ENCODE measurements at regions not wholly inside any gene's neighbourhood (a gene's known extent, or its start where the extent isn't known, plus 50 kb on each side); places are given as distances from the start of the nearest gene placed in this dataset.

DNA sequence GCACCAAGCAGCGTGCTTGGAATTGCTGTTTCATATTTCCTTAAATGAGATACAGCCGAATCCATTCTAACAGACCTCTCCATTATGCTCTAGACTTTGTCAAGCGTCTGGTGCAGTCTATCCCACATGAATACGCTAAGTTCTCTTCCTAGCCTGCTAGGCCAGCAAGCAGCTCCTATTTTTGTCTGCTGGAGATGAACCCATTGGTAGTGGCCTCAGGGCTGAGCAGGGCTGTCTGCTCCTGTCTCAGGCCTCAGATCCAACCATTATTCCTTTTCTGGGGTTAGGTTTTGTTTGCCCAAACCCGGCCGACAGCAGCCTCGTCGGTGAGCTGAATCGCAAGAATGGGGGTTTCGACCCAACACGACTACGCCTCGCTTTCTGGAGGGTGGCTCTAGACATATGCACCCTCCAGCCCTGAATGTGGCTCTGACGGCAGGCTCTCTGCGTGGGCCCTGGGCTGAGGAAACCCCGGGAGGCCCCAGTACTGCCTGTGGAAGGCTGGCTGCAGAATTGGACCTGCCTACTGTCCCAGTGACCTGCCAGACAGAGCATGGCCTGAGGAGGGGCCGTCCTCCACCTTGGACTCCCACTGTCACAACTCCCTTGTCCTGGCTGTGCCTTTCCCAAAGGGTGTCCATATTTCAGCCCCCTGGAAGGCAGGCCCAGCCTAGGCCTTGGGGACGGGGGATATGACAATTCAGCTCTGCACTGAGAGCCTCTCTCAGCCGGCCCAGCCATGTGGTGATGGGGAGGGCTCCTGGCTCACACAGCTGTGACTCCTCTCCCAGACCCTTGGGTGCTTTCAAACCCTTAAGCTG, 267.9 kb upstream of the TCERG1L start:
- no peaks in the 10 kb centered on the region for H3F3A ChIP-seq (ENCODE audit: insufficient read depth, low read length, poor library complexity, severe bottlenecking)
- no peaks in the 10 kb centered on the region for H3K36me3 ChIP-seq (ENCODE audit: insufficient read depth, low read length)
- no peaks in the 10 kb centered on the region for H4K20me1 ChIP-seq (ENCODE audit: insufficient read depth)
- H3K27ac ChIP-seq (ENCODE audit: low read length), result no peak overlapping the region
- no peaks in the 10 kb centered on the region for H3K9me2 ChIP-seq (ENCODE audit: insufficient read depth, low read length)
- no peaks in the 10 kb centered on the region for H3K9me3 ChIP-seq (ENCODE audit: low read length)
- H3K4me3 ChIP-seq (ENCODE audit: low read length), result no peak overlapping the region
- H2AFZ ChIP-seq (ENCODE audit: low read depth, low read length), result no peak overlapping the region
- no peak for TF ChIP-seq EP300 (conservative IDR thresholded peaks at IDR 0.05; ENCODE audit: poor library complexity, severe bottlenecking)
- H3K4me2 ChIP-seq (ENCODE audit: low read length), result no peak overlapping the region
- no peaks in the 10 kb centered on the region for H3K79me2 ChIP-seq (replicated peaks; ENCODE audit: insufficient read depth, low read length)
- H3K9ac ChIP-seq (ENCODE audit: low read length), result no peak overlapping the region
- no peaks in the 10 kb centered on the region for H3K27me3 ChIP-seq (ENCODE audit: insufficient read depth, low read depth, low read length)

DNA sequence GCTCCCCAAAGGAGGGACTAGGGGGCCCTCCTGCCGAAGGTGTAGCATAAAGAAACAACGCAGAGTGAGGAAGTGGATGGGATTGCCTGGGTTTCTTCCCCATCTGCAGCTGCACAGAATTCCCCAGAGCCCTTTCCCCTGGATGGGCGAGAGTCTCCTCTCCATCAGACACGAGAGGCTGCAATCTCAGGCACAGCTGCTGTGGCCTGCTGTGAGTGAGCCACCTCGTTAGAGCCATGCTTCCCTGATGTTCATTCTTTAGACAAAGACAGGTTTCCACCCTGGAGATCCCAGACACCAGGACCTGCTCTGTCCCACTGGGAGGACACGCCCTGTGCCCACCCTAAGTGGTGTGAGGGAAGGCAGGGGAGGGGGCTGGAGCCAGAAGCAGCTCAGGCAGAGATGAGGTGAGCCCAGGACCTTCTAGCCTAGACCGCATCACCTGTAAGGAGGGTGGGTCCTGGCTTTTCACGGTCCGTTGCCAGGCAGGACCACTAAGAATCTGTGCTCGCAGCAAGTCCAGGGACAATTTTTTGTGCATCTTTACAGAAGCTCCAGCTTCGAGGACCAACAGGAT, 268.6 kb upstream of the TCERG1L start:
- no peaks in the 10 kb centered on the region for H4K20me1 ChIP-seq (ENCODE audit: insufficient read depth)
- H3K27ac ChIP-seq (ENCODE audit: low read length), result no peak overlapping the region
- TF ChIP-seq EZH2 (IDR thresholded peaks at IDR 0.05; ENCODE audit: borderline replicate concordance, insufficient read depth, low read length, poor library complexity, severe bottlenecking) (no peak), TAF1 (IDR thresholded peaks at IDR 0.05; ENCODE audit: low read depth) (no peak), SMC3 (conservative IDR thresholded peaks at IDR 0.05; ENCODE audit: poor library complexity) (no peak), MXI1 (conservative IDR thresholded peaks at IDR 0.05; ENCODE audit: poor library complexity, severe bottlenecking) (no peak), RAD21 (conservative IDR thresholded peaks at IDR 0.05) (no peak), EP300 (conservative IDR thresholded peaks at IDR 0.05; ENCODE audit: poor library complexity, severe bottlenecking) (no peak), POLR2AphosphoS5 (IDR thresholded peaks at IDR 0.05) (no peak)
- TF ChIP-seq, protein P1, sequence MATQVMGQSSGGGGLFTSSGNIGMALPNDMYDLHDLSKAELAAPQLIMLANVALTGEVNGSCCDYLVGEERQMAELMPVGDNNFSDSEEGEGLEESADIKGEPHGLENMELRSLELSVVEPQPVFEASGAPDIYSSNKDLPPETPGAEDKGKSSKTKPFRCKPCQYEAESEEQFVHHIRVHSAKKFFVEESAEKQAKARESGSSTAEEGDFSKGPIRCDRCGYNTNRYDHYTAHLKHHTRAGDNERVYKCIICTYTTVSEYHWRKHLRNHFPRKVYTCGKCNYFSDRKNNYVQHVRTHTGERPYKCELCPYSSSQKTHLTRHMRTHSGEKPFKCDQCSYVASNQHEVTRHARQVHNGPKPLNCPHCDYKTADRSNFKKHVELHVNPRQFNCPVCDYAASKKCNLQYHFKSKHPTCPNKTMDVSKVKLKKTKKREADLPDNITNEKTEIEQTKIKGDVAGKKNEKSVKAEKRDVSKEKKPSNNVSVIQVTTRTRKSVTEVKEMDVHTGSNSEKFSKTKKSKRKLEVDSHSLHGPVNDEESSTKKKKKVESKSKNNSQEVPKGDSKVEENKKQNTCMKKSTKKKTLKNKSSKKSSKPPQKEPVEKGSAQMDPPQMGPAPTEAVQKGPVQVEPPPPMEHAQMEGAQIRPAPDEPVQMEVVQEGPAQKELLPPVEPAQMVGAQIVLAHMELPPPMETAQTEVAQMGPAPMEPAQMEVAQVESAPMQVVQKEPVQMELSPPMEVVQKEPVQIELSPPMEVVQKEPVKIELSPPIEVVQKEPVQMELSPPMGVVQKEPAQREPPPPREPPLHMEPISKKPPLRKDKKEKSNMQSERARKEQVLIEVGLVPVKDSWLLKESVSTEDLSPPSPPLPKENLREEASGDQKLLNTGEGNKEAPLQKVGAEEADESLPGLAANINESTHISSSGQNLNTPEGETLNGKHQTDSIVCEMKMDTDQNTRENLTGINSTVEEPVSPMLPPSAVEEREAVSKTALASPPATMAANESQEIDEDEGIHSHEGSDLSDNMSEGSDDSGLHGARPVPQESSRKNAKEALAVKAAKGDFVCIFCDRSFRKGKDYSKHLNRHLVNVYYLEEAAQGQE (IDR thresholded peaks at IDR 0.05; ENCODE audit: borderline replicate concordance), result no peak
- H3K4me2 ChIP-seq (ENCODE audit: low read length), result no peak overlapping the region
- no peaks in the 10 kb centered on the region for H3K9me2 ChIP-seq (ENCODE audit: insufficient read depth, low read length)
- no peaks in the 10 kb centered on the region for H3K9me3 ChIP-seq (ENCODE audit: low read length)
- H3K36me3 ChIP-seq (ENCODE audit: insufficient read depth, low read length), result no peaks in the 10 kb centered on the region
- H3K27me3 ChIP-seq (ENCODE audit: insufficient read depth, low read depth, low read length), result no peaks in the 10 kb centered on the region
- H3K4me3 ChIP-seq (ENCODE audit: low read length), result no peak overlapping the region
- no peaks in the 10 kb centered on the region for H3K79me2 ChIP-seq (replicated peaks; ENCODE audit: insufficient read depth, low read length)
- H2AFZ ChIP-seq (ENCODE audit: low read depth, low read length), result no peak overlapping the region
- no peak overlapping the region for H3K9ac ChIP-seq (ENCODE audit: low read length)
- no peaks in the 10 kb centered on the region for H3F3A ChIP-seq (ENCODE audit: insufficient read depth, low read length, poor library complexity, severe bottlenecking)

DNA sequence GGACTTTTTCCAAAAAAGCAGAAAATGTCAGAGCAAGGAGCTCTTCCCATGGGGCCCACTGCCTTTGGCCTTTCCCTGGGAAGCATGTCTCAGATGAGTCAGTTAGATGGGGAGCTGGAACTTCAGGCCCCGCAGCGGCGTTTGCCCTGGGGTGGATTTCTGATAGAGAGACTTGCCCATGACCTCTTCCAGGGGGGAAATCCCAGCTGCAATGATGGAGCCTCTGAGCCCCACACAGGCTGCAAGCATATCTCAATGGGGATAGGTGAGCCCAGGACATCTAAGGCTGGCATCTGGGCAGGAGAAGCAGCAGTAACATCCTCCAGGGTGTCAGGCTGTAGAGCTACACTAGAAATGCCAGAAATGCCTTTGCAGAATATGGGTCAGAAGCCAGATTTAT, 269.2 kb upstream of the TCERG1L start:
- H3K27me3 ChIP-seq (ENCODE audit: insufficient read depth, low read depth, low read length), result no peaks in the 10 kb centered on the region
- H3K9me2 ChIP-seq (ENCODE audit: insufficient read depth, low read length), result no peaks in the 10 kb centered on the region
- no peaks in the 10 kb centered on the region for H4K20me1 ChIP-seq (ENCODE audit: insufficient read depth)
- no peak overlapping the region for H3K4me3 ChIP-seq (ENCODE audit: low read length)
- no peak overlapping the region for H3K4me2 ChIP-seq (ENCODE audit: low read length)
- no peaks in the 10 kb centered on the region for H3K9me3 ChIP-seq (ENCODE audit: low read length)
- H3K79me2 ChIP-seq (replicated peaks; ENCODE audit: insufficient read depth, low read length), result no peaks in the 10 kb centered on the region
- H3K9ac ChIP-seq (ENCODE audit: low read length), result no peak overlapping the region
- H3F3A ChIP-seq (ENCODE audit: insufficient read depth, low read length, poor library complexity, severe bottlenecking), result no peaks in the 10 kb centered on the region
- H3K36me3 ChIP-seq (ENCODE audit: insufficient read depth, low read length), result no peaks in the 10 kb centered on the region
- TF ChIP-seq, protein P1 (IDR thresholded peaks at IDR 0.05; ENCODE audit: borderline replicate concordance), result no peak
- TF ChIP-seq MXI1 (conservative IDR thresholded peaks at IDR 0.05; ENCODE audit: poor library complexity, severe bottlenecking) (no peak), TAF1 (IDR thresholded peaks at IDR 0.05; ENCODE audit: low read depth) (no peak), EP300 (conservative IDR thresholded peaks at IDR 0.05; ENCODE audit: poor library complexity, severe bottlenecking) (no peak), SMC3 (conservative IDR thresholded peaks at IDR 0.05; ENCODE audit: poor library complexity) (no peak), POLR2AphosphoS5 (IDR thresholded peaks at IDR 0.05) (no peak), EZH2 (IDR thresholded peaks at IDR 0.05; ENCODE audit: borderline replicate concordance, insufficient read depth, low read length, poor library complexity, severe bottlenecking) (no peak), RAD21 (conservative IDR thresholded peaks at IDR 0.05) (no peak)
- TF ChIP-seq, protein P2, sequence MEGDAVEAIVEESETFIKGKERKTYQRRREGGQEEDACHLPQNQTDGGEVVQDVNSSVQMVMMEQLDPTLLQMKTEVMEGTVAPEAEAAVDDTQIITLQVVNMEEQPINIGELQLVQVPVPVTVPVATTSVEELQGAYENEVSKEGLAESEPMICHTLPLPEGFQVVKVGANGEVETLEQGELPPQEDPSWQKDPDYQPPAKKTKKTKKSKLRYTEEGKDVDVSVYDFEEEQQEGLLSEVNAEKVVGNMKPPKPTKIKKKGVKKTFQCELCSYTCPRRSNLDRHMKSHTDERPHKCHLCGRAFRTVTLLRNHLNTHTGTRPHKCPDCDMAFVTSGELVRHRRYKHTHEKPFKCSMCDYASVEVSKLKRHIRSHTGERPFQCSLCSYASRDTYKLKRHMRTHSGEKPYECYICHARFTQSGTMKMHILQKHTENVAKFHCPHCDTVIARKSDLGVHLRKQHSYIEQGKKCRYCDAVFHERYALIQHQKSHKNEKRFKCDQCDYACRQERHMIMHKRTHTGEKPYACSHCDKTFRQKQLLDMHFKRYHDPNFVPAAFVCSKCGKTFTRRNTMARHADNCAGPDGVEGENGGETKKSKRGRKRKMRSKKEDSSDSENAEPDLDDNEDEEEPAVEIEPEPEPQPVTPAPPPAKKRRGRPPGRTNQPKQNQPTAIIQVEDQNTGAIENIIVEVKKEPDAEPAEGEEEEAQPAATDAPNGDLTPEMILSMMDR (IDR thresholded peaks at IDR 0.05; ENCODE audit: poor library complexity, severe bottlenecking), result no peak
- H3K27ac ChIP-seq (ENCODE audit: low read length), result no peak overlapping the region
- no peak overlapping the region for H2AFZ ChIP-seq (ENCODE audit: low read depth, low read length)
